GM19351 (cell line): ENCODE measurements at regions not wholly inside any gene's neighbourhood (a gene's known extent, or its start where the extent isn't known, plus 50 kb on each side); places are given as distances from the start of the nearest gene placed in this dataset.
A peak's percentile ranks its signal among the peaks of the same experiment; 100 is the strongest.
"Not testable (repeated sequence)": the region's sequence is repeated elsewhere in the genome, so short reads cannot be mapped to it uniquely, and the experiment has no call there.

Experiments
- ATAC-seq: cut with Tn5 transposase; IDR thresholded peaks from one replicate; pipeline ENCODE4 v1.9.1; 2021; ENCODE audit warnings: mild to moderate bottlenecking, moderate library complexity; ENCODE audit not compliant: unreplicated experiment

- ATAC-seq, result no peak
Measured at GRCh38 chr1:233788687-233789086, 115.8 kb upstream of the SLC35F3 start.

DNA sequence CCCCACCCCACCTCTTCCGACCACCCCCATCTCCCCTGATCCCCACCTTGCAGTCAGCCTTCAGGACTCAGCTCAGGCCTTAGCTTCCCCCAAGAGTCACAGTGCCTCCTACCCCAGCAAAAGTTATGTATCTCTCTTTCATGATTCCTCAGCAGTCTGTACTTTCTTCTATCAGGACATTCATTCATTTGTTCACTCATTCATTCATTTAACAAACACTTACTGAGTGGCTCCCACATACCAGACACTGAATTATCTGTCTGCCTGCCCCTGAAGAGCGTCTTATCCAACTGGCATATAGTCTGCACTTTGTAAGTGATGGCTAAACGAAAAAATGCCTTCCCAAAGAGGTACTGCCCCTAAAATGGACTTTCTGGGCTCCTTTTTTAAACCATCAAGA is 114.4 kb upstream of the SLC35F3 start:
- no peak for ATAC-seq

DNA sequence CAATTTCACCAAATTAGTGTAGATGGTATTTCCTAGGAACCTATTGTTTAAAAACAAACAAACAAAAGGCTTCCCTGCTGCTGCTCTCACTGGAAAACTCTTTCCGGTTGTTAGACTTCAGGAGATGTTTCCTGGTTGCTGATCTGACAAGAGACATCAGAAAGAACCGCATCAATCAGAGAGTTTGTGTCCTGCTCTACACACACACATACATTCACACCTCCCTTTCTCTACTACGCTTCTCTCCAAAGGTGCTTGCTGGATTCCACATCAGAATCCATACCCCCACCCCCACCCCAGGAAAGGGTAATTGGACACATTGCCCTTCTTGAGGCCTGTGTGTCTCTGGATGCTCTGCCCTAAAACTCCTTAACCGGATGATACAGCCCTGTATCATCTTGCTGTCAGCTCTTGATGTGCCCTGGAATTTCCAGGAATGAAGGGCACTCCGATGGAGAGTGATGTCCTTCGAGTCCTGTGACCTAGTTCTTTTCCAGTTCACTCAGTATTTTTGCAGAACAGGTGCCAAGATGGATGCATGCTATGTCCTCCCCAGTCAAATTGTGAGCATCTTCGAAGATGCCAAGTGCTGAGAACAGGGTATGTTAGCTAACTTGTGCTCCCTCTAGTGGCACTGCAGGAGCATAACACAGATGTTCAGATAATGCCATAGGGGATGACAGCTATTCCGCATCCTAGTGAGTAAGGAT is 113.7 kb upstream of the SLC35F3 start:
- peak; percentile 99 for ATAC-seq

DNA sequence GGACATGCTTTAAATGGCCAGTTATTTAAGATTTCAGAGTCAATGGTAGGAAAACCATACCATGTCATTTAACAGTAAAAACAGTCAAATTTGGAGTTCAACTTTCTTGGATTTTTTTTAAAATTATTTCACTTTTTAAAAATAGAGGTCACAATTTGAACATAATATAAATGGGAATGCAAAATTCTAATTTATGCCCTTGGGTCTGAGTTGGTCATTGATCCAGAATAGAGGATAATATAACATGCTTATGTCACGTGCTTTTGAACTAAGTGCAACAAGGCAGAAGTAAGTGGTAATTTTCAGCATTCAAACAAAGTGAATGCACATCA is 113.1 kb upstream of the SLC35F3 start:
- ATAC-seq, result no peak

DNA sequence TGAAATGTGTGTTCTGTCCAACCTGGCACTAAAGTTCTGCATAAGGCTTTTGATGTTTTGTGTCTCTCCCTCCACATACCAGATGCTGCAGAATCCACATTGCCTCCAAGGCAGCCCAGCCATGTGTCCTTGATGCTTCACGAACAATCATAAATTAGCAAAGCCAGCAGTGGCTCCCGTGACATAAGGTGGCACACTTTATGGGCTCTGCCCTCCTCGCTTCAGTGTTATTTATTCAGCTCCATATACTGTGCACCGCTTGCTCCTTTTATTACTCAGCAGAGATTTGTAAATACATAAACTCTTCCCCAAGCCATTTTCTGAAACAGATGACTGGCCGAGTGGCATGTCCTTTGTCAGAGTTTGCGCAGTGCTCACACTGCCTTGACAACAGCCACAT is 112.8 kb upstream of the SLC35F3 start:
- ATAC-seq, result no peak

DNA sequence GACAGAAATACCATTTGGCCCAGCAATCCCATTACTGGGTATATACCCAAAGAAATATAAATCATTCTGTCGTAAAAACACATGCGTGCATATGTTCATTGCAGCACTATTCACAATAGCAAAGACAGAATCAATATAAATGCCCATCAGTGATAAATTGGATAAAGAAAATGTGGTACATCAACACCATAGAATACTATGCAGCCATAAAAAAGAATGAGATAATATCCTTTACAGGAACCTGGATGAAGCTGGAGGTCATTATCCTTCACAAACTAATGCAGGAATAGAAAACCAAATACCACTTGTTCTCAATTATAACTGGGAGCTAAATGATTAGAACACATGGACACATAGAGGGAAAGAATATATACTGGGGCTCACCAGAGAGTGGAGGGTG is 109.6 kb upstream of the SLC35F3 start:
- no peak for ATAC-seq

DNA sequence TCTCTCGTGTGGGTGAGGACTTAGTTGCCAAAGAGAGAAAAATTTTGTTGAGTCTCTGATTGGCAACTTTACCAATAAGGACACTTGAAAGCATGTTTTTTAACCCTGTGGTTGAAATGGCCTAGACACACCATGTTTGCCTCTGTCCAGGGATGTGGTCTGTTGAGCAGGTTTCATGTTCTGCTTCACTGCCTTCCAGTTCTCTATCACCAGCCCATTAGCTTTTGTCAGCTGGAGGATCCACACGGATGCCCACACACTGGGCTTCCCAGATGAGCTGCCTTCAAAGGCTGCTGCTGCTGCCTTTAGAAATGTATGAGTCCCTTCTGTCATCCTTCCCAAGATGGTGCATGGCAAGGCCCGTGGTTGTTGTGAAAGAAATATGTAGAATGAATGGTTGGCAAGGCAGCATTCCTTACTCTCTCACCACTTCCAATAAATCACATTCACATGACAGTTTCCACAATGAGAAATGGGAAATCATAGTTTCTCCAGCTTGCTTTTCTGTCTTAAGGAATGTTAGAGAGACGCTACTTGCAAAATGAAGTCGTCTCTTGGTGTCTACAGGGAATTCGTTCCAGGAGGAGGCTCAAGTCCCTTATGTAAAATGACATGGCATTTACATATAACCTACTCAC is 108.2 kb upstream of the SLC35F3 start:
- ATAC-seq, result no peak

- ATAC-seq, result no peak
Measured at GRCh38 chr1:233802611-233803010, 101.9 kb upstream of the SLC35F3 start.

GRCh38 chr1:233805786-233806185 is 98.7 kb upstream of the SLC35F3 start:
- no peak for ATAC-seq

DNA sequence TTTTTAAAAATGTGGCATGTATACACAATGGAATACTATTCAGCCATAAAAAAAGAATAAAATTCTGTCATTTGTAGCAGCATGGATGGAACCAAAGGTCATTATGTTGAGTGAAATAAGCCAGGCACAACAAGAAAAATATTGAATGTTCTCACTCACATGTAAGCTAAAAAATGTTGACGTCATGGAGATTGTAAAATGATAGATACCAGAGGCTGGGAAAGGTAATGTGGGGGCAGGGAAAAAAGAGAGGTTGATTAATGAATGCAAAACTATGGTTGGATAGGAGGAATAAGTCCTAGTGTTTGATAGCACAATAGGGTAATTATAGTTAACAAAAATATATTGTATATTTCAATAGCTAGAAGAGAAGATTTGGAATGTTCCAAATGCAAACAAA is 89.1 kb upstream of the SLC35F3 start:
- ATAC-seq, result no peak

GRCh38 chr1:233815865-233816264 is 88.6 kb upstream of the SLC35F3 start:
- no peak for ATAC-seq

GRCh38 chr1:233816348-233816747 is 88.1 kb upstream of the SLC35F3 start:
- ATAC-seq, result no peak

GRCh38 chr1:233819042-233819441 is 85.4 kb upstream of the SLC35F3 start:
- no peak for ATAC-seq

- not testable (repeated sequence) for ATAC-seq
Measured at GRCh38 chr1:233824179-233824578, 80.3 kb upstream of the SLC35F3 start.

DNA sequence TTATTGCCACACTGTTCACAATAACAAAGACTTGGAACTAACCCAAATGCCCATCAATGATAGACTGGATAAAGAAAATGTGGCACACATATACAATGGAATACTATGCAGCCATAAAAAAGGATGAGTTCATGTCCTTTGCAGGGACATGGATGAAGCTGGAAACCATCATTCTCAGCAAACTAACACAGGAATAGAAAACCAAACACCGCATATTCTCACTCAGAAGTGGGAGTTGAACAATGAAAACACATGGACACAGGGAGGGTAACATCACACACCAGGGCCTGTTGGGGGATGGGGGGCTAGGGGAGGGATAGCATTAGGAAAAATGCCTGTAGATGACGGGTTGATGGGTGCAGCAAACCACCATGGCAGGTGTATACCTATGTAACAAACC is 76.5 kb upstream of the SLC35F3 start:
- ATAC-seq, result not testable (repeated sequence)

DNA sequence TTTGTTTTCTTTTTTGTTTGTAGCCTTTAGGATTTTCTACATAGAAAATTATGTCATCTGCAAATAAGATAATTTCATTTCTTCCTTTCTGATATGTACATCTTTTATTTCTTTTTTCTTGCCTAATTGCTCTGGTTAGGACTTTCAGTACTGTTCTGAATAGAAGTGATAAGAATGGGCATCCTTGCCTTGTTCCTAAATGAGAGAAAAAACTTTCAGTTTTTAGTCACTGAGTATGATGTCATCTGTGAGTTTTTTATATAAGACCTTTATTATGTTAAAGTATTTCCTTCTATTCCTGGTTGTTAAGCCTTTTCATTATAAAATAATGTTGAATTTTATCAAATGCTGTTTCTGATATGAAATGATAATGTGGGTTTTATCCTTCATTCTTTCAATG is 76.0 kb upstream of the SLC35F3 start:
- no peak for ATAC-seq

DNA sequence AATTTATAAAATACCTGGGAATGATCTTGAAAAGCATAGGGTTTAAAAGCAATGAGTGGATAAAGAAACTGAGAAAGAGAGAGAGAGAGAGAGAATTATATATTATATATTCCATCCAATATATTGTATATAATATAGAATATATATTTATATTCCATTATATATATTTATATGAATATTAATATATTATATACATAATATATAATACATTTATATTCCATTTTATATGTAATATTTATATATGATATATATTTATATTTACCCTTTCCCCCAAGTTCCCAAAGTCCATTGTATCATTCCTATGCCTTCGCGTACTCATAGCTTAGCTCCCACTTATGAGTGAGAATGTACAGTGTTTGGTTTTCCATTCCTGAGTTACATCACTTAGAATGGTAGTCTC is 69.9 kb upstream of the SLC35F3 start:
- no peak for ATAC-seq

DNA sequence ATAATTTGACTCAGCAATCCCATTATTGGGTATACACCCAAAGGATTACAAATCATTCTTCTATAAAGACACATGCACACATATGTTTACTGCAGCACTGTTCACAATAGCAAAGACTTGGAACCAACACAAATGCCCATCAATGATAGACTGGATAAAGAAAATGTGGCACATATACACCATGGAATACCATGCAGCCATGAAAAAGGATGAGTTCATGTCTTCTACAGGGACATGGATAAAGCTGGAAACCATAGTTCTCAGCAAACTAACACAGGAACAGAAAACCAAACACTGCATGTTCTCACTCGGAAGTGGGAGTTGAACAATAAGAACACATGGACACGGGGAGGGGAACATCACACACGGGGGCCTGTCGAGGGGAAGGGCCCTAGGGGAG is 66.3 kb upstream of the SLC35F3 start:
- not testable (repeated sequence) for ATAC-seq

DNA sequence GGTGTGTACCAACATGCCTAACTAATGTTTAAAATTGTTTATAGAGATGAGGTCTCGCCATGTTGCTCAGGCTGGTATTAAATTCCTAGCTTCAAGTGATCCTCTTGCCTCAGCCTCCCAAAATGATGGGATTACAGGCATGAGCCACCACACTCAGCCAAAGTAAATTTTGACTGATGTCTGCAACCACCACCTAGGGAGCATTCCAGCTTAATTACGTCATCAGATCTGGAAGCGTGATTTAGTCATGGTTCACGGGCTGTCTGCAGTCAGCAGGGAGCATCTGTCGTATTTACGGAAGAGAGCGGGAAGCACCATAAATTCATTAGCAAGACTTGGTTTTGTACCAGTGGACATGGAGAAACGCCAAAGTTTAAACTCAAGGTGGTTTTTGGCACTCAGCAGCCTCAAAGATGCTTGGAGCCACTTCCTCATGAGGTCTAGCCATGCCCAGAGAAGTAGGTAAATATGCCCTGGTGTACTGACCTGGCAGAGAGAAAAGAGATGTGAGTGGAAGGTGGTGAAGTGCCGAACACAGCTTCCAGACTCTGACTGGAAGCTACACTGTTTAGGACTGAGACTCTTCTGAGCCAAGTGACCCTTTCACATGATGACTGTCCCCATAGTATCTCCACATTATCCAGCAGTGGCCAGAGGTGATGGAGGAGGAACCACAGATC is 60.8 kb upstream of the SLC35F3 start:
- no peak for ATAC-seq

GRCh38 chr1:233844275-233844674 is 60.2 kb upstream of the SLC35F3 start:
- ATAC-seq, result no peak

GRCh38 chr1:233844692-233845091 is 59.8 kb upstream of the SLC35F3 start:
- no peak for ATAC-seq
